Mesenchymal stem cell (in vitro differentiated cells and primary cell): ENCODE measurements at regions not wholly inside any gene's neighbourhood (a gene's known extent, or its start where the extent isn't known, plus 50 kb on each side); places are given as distances from the start of the nearest gene placed in this dataset.

ENCODE experiments used
- DNase-seq: peaks from one replicate; pipeline ENCODE4 v3.0.0-alpha.2; 2013
- H2AFZ ChIP-seq: one replicate; pipeline ENCODE4 v1.6.1; 2013; ENCODE audit warnings: low read depth, mild to moderate bottlenecking, control low read depth, inconsistent platforms, low read length, moderate library complexity
- H2AK5ac ChIP-seq: 2 replicates; pipeline ENCODE4 v1.6.1; 2013; ENCODE audit warnings: low read length, moderate library complexity, mild to moderate bottlenecking, inconsistent platforms; ENCODE audit not compliant: severe bottlenecking
- H2BK120ac ChIP-seq: one replicate; pipeline ENCODE4 v1.6.1; 2013; ENCODE audit warnings: low read depth, mild to moderate bottlenecking, inconsistent platforms, low read length, moderate library complexity
- H2BK12ac ChIP-seq, 2 experiments: one replicate each; pipeline ENCODE4 v1.6.1; 2013; ENCODE audit warnings: inconsistent platforms in 2 of 2, low read length in 2 of 2, mild to moderate bottlenecking in 2 of 2, moderate library complexity in 2 of 2, control low read depth in 1 of 2
- H2BK15ac ChIP-seq: one replicate; pipeline ENCODE4 v1.6.1; 2013; ENCODE audit warnings: mild to moderate bottlenecking, low read depth, inconsistent platforms; ENCODE audit not compliant: poor library complexity, severe bottlenecking
- H2BK5ac ChIP-seq: 2 replicates; pipeline ENCODE4 v1.6.1; 2013; ENCODE audit warnings: low read depth, mild to moderate bottlenecking, low read length, control low read depth, inconsistent platforms; ENCODE audit not compliant: poor library complexity, severe bottlenecking
- H3K14ac ChIP-seq, 2 experiments: one replicate each; pipeline ENCODE4 v1.6.1; 2013; ENCODE audit warnings: inconsistent platforms in 2 of 2, low read length in 2 of 2, control low read depth in 1 of 2, mild to moderate bottlenecking in 1 of 2, moderate library complexity in 1 of 2
- H3K18ac ChIP-seq, 2 experiments: one replicate each; pipeline ENCODE4 v1.6.1; 2013; ENCODE audit warnings: inconsistent platforms in 2 of 2, low read length in 2 of 2, control low read depth in 1 of 2, low read depth in 1 of 2, mild to moderate bottlenecking in 1 of 2
- H3K23ac ChIP-seq, 2 experiments: one replicate each; pipeline ENCODE4 v1.6.1; 2013; ENCODE audit warnings: inconsistent platforms in 2 of 2, low read length in 2 of 2, mild to moderate bottlenecking in 2 of 2, moderate library complexity in 2 of 2, control low read depth in 1 of 2
- H3K27ac ChIP-seq: 2 replicates; pipeline ENCODE4 v1.5.1; 2013; ENCODE audit warnings: mild to moderate bottlenecking, moderate library complexity, low read length, control low read depth, inconsistent platforms; ENCODE audit not compliant: poor library complexity, severe bottlenecking
- H3K27me3 ChIP-seq, 2 experiments: 2 replicates each; pipeline versions ENCODE4 v1.6.1 to v1.7.0; 2013; ENCODE audit warnings: low read length in 2 of 2, mild to moderate bottlenecking in 2 of 2, moderate library complexity in 2 of 2, control low read depth in 1 of 2, inconsistent platforms in 1 of 2; ENCODE audit not compliant: control insufficient read depth in 1 of 2, insufficient read depth in 1 of 2
- H3K36me3 ChIP-seq, 2 experiments: 2 replicates each; pipeline versions ENCODE4 v1.6.1 to v1.7.0; 2013; ENCODE audit warnings: low read length in 2 of 2, control low read depth in 1 of 2, inconsistent platforms in 1 of 2, low read depth in 1 of 2, mild to moderate bottlenecking in 1 of 2; ENCODE audit not compliant: insufficient read depth in 2 of 2, control insufficient read depth in 1 of 2
- H3K4ac ChIP-seq, 2 experiments: one replicate each; pipeline ENCODE4 v1.6.1; 2013; ENCODE audit warnings: inconsistent platforms in 2 of 2, low read length in 2 of 2, mild to moderate bottlenecking in 2 of 2, moderate library complexity in 2 of 2, control low read depth in 1 of 2, low read depth in 1 of 2
- H3K4me1 ChIP-seq: 2 replicates; pipeline ENCODE4 v1.6.1; 2013; ENCODE audit warnings: low read depth, low read length, control low read depth; ENCODE audit not compliant: control insufficient read depth, insufficient read depth
- H3K4me2 ChIP-seq: 2 replicates; pipeline ENCODE4 v1.6.1; 2013; ENCODE audit warnings: low read length, mild to moderate bottlenecking, inconsistent platforms; ENCODE audit not compliant: poor library complexity, severe bottlenecking
- H3K4me3 ChIP-seq, 2 experiments: 2 replicates each; pipeline versions ENCODE4 v1.5.1 to v1.7.0; 2013; ENCODE audit warnings: low read length in 2 of 2, mild to moderate bottlenecking in 2 of 2, control low read depth in 1 of 2, low read depth in 1 of 2; ENCODE audit not compliant: insufficient read depth in 1 of 2
- H3K79me1 ChIP-seq: replicated peaks from 2 replicates; pipeline ENCODE4 v1.6.1; 2013; ENCODE audit warnings: mild to moderate bottlenecking, control low read depth, low read length, inconsistent platforms; ENCODE audit not compliant: poor library complexity, severe bottlenecking
- H3K9ac ChIP-seq: 2 replicates; pipeline ENCODE4 v1.7.0; 2013; ENCODE audit warnings: mild to moderate bottlenecking, low read length, moderate library complexity
- H3K9me3 ChIP-seq: 2 replicates; pipeline ENCODE4 v1.7.0; 2013; ENCODE audit warnings: mild to moderate bottlenecking, low read length; ENCODE audit not compliant: control insufficient read depth
- H4K8ac ChIP-seq: one replicate; pipeline ENCODE4 v1.6.1; 2013; ENCODE audit warnings: inconsistent platforms, mild to moderate bottlenecking, low read length, moderate library complexity
- H4K91ac ChIP-seq: one replicate; pipeline ENCODE4 v1.6.1; 2013; ENCODE audit warnings: mild to moderate bottlenecking, low read length, inconsistent platforms
- WGBS: methylation state at CpG from one replicate; pipeline ENCODE4 v1.1.7; 2013; ENCODE audit warnings: mixed read lengths; 5-methylcytosine and 5-hydroxymethylcytosine counted together

DNA sequence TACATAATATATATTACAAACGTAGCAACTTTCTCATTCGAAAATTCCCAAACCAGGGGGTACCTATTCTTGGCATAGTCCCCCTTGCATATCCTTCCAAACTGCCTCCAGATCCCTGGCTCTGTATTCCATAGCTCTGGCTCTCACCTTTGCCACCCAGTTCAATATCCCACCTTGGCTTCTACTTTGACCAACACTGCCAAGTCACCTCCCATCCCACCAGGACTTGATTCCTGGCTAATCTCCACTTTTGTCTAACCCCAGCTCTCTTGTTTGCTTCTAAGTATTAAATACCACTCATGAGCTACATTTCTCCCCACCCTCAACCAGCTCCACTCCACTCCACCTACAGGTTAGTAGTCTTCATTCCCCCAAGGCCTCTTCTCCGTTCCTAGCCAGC is 103.2 kb upstream of the WDR75 start:
- Histone ChIP-seq H3K9ac (peak overlapping the region; percentile 42), H2AFZ (no peak overlapping the region), H3K9me3 (peaks cover 18% of the 10 kb centered on the region), H3K4me3 (no peak overlapping the region), H3K4me2 (no peak overlapping the region), H3K4me1 (no peaks in the 10 kb centered on the region), H2BK12ac (peak overlapping the region; percentile 70 to 99), H3K4ac (peak overlapping the region; percentile 29 to 80), H2BK5ac (no peak overlapping the region), H3K23ac (no peak overlapping the region), H2BK120ac (peak overlapping the region; percentile 83), H3K18ac (peak overlapping the region; percentile 28 to 87), H3K14ac (no peak overlapping the region), H3K27ac (no peak overlapping the region), H3K79me1 (no peaks in the 10 kb centered on the region), H3K36me3 (no peaks in the 10 kb centered on the region), H3K27me3 (no peaks in the 10 kb centered on the region), H2AK5ac (no peak overlapping the region), H4K91ac (peak overlapping the region; percentile 75), H2BK15ac (no peak overlapping the region), H4K8ac (peak overlapping the region; percentile 87)
- DNase-seq: no peak
- 98% methylated on average over 3 of the region's 3 CpGs for WGBS

DNA sequence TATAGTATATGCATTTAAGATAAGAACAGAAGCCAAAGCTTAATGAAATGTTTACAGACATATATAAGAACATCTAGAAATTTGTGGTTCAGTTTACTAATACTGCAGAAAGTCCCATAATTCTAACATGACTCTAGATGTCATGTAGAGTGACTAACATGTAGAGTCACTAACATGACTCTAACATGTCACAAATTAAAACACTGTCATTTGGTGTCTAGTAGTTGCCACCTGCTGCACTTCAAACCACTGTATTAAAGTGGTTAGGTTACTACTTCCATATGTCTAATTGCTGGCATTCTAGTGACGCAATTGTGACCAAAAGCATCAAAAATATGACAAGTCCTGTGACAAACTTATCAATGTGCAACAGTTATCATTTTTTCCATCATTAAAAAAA is 100.2 kb upstream of the WDR75 start:
- Histone ChIP-seq H2AFZ (no peak overlapping the region), H3K27ac (no peak overlapping the region), H2AK5ac (no peak overlapping the region), H4K91ac (no peak overlapping the region), H3K79me1 (no peaks in the 10 kb centered on the region), H3K14ac (no peak overlapping the region), H2BK12ac (no peak overlapping the region), H4K8ac (no peak overlapping the region), H3K9me3 (peaks cover 18% of the 10 kb centered on the region), H3K4me3 (no peak overlapping the region), H3K4me1 (no peaks in the 10 kb centered on the region), H3K23ac (no peak overlapping the region), H3K36me3 (no peaks in the 10 kb centered on the region), H2BK5ac (no peak overlapping the region), H3K4me2 (no peak overlapping the region), H3K4ac (no peak overlapping the region), H3K9ac (no peak overlapping the region), H2BK120ac (no peak overlapping the region), H3K18ac (no peak overlapping the region), H3K27me3 (no peaks in the 10 kb centered on the region), H2BK15ac (no peak overlapping the region)
- no CpG with 5 or more reads among the region's 1 CpG for WGBS
- no peak for DNase-seq

DNA sequence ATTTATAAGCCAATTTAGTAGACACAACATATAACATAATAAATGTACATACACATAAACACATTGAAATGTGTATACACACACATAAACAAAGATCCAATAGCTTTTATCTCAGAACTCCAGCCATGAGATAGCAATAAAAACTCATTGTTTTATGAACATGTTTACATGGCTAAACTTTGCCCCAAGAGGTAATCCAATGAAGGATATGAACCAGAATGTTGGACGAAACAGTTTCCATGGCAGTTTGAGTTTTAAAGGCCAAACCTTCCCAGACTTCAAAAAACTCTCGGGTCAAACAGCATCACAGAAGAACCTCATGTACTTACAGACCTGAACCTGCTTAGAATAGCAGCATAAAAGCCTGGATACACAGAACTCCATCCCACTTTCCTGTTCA is 97.2 kb upstream of the WDR75 start:
- Histone ChIP-seq H3K4me2 (no peak overlapping the region), H2BK12ac (peak overlapping the region in 1 of 2 experiments; percentile 8), H2AFZ (no peak overlapping the region), H3K27ac (no peak overlapping the region), H3K9me3 (peaks cover 26% of the 10 kb centered on the region), H4K91ac (no peak overlapping the region), H3K79me1 (no peaks in the 10 kb centered on the region), H3K36me3 (no peaks in the 10 kb centered on the region), H2AK5ac (no peak overlapping the region), H2BK15ac (no peak overlapping the region), H3K4me3 (no peak overlapping the region), H3K4ac (no peak overlapping the region), H2BK120ac (no peak overlapping the region), H4K8ac (no peak overlapping the region), H3K23ac (no peak overlapping the region), H3K9ac (no peak overlapping the region), H3K18ac (peak overlapping the region in 1 of 2 experiments; percentile 27), H2BK5ac (no peak overlapping the region), H3K14ac (no peak overlapping the region), H3K27me3 (no peaks in the 10 kb centered on the region), H3K4me1 (no peaks in the 10 kb centered on the region)
- no peak for DNase-seq
- WGBS: 86% methylated on average over 2 of the region's 2 CpGs

DNA sequence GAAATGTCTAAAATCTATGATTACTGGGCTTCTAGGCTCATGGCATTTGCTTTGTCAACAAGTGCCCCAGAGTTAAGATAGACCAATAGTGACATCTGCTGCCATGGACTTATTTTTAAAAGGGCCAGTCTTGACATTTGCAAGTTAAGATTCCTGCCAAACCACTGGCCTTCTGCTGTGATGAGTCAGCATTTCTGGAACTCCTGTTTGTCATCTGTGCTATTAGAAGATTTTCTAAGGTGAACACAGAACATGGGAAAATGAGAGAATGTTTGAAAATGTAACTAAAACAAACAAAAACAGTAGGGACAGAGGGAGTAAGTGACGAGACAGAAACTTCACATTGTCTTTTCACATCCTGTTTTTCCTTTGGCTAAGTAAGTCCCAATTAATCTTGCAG is 93.7 kb upstream of the WDR75 start:
- H3K9me3 ChIP-seq: peaks cover 11% of the 10 kb centered on the region
- H2BK12ac ChIP-seq: no peak overlapping the region
- no peak overlapping the region for H3K18ac ChIP-seq
- WGBS: no CpG with 5 or more reads among the region's 1 CpG
- no peak overlapping the region for H3K4me2 ChIP-seq
- H3K27me3 ChIP-seq: no peaks in the 10 kb centered on the region
- no peak overlapping the region for H2BK5ac ChIP-seq
- H4K91ac ChIP-seq: no peak overlapping the region
- no peak overlapping the region for H3K4me3 ChIP-seq
- no peak overlapping the region for H4K8ac ChIP-seq
- H3K4ac ChIP-seq: no peak overlapping the region
- no peaks in the 10 kb centered on the region for H3K36me3 ChIP-seq
- H3K9ac ChIP-seq: peak overlapping the region; percentile 77
- peak; percentile 96 for DNase-seq
- H2AK5ac ChIP-seq: no peak overlapping the region
- H3K14ac ChIP-seq: no peak overlapping the region
- H2BK15ac ChIP-seq: no peak overlapping the region
- H3K27ac ChIP-seq: no peak overlapping the region
- H3K23ac ChIP-seq: no peak overlapping the region
- no peaks in the 10 kb centered on the region for H3K79me1 ChIP-seq
- no peaks in the 10 kb centered on the region for H3K4me1 ChIP-seq
- H2BK120ac ChIP-seq: no peak overlapping the region
- no peak overlapping the region for H2AFZ ChIP-seq
